GM19372 (cell line): ENCODE measurements at regions not wholly inside any gene's neighbourhood (a gene's known extent, or its start where the extent isn't known, plus 50 kb on each side); places are given as distances from the start of the nearest gene placed in this dataset.
"Not testable (repeated sequence)": the region's sequence is repeated elsewhere in the genome, so short reads cannot be mapped to it uniquely, and the experiment has no call there.

ENCODE experiments used
- ATAC-seq: cut with Tn5 transposase; IDR thresholded peaks from one replicate; pipeline ENCODE4 v1.9.1; 2021; ENCODE audit warnings: mild to moderate bottlenecking, low read depth, moderate library complexity; ENCODE audit not compliant: unreplicated experiment

DNA sequence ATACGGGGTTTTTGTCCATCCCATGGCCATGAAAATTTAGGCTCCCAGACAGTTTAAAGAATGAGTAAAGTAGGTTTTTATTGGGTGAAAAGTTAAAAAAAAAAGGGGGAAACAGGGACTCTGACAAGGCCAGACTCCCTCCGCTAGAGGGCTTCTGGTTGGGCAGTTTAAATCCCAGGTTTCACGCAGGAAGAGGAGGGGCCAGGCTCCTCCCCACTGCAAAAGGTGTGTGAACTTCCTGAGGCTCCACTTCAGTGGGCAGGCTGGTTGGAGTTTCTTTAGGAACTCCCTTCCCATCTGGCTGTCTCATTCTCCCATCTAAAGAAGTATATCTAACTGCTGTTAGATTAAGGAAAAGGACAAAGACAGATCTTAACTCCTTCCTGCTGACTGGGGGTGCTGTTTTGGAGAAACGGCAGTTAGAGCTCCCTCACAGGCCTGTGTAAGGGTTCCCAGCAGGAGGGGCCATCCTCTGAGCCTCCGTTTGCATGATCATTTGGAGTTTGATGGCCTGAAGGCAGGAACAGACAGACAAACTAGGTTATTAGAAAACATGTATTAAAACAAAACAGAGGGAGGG lies 1160.7 kb downstream of the CNTNAP5 start:
- no peak for ATAC-seq

DNA sequence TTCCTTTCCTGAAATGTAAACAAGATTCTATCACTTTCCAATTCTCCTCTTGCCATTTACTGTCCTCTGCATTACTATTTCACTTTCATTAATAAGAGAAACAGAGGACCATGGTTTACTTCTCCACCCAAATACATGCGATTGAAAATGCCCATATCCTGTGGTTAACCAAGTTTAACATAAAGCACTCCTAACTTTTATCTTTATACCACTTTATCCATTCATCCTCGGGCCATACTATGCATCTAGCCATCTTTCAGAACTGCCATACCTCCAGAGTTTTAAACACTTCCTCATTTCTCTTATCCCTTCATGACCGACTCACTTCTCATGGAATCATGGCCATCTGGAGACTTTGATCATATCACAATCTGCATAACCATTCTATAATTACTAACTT lies 1182.3 kb downstream of the CNTNAP5 start:
- no peak for ATAC-seq

DNA sequence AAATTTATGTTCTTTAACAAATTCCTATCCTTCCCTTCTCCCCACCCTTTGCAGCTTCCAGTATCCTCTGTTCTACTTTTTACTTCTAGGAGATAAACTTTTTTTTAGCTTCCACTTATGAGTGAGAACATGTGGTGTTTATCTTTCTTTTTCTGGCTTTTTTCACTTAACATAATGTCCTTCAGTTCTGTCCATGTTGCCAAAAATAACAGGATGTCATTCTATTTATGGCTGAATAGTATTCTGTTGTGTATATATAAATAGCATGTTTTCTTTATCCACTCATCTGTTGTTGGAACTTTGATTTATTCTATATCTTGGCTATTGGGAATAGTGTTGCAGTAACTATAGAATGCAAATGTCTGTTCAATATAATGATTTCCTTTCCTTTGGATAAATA lies 1191.2 kb downstream of the CNTNAP5 start:
- ATAC-seq = no peak

DNA sequence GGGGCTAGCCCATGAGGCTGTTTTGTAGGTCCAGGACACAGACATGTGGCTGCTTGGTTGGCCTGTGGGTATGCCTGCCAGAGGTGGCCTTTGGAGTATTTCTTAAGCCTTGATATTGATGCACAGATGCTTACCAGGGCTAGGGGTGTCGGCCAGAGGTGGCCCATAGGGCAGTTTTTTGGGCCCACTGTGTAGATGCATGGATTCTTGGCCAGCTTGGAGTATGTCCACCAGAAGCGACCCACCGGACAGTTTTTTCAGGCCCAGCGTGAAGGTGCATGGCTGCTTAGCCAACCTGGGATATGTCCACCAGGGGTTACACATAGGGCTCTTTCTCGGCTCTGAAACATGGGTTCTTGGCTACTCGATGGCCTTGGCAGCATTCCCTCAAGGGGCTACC lies 1199.1 kb downstream of the CNTNAP5 start:
- no peak for ATAC-seq

DNA sequence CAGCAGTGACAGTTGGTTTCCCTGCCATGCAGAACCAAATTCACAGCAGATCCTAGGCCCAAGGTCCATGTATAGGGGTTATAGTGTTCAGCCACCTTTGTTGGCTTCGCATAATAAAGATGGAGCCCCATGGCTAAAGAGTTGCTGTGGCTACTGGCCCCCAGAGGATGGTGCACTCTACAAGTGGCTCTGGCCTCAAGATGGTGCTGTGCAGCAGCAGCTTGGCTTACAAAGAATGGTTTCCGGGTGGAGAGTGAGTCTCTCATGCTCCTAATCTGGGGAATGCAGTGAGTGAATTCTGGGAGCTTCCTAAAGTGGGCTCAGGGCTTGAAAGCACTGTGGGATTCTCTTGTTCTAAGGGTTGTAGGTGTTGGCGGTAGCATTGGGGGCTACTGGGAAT lies 1199.7 kb downstream of the CNTNAP5 start:
- ATAC-seq = no peak

DNA sequence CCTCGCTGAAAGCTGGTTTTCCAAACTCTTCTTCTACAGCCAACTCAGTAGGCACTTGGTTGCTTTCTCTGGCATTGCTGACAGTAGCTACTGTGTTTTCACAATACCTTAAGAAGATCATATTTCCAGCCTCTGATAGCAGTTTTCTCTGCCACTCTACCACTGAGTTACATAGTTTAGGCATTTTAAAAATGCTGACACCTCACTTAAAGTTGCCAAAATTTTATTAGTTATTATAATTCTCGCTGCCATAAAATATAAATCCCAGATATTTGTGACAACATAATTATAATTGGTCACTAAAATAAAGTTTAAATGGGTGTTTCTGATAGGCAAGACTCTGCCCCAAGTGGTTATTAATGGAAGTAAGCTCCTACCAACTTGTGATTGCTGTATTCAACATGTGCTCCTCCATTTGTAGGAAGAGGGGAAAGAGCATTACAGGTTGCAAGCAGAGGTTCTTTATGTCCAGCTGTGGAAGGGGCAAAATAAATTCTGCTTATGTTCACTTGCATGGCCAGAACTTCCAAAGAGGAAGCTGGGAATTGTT lies 1202.8 kb downstream of the CNTNAP5 start:
- no peak for ATAC-seq

DNA sequence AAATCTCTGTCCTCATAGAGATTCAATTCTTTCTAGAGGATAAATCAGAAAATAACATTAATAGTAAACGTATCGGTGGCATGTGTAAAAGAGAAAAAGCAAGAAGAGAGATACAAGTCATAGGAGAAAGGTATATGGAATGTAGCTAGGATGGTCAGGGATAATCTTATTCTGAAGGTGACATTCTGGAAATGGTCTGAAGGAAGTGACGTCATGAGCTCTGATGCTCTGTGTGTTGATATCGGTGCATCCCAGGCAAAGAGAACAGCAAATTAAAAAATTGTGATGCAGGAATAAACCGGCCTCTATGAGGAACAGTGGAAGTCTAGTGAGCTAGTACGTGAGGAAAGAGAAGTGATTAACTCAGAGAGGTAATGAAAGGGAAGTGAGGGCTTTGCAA lies 1215.8 kb downstream of the CNTNAP5 start:
- ATAC-seq = no peak

DNA sequence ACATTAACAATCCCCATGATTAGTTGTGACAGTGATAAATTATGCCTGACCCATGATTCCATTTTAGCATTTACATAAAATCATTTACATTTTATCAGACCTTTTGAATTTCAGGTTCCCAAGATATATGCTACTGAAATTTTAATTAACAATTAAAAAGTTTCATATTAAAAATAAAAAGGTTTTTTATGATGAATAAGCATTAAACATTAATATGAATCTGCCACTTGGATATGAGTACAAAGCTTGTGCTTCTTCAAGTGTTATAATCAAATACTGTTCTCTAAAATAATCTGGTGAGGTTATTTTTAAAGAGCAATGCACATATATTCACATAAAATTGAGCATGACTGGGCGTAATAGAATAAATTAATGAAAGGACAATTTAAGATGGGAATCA lies 1218.0 kb downstream of the CNTNAP5 start:
- ATAC-seq = no peak

DNA sequence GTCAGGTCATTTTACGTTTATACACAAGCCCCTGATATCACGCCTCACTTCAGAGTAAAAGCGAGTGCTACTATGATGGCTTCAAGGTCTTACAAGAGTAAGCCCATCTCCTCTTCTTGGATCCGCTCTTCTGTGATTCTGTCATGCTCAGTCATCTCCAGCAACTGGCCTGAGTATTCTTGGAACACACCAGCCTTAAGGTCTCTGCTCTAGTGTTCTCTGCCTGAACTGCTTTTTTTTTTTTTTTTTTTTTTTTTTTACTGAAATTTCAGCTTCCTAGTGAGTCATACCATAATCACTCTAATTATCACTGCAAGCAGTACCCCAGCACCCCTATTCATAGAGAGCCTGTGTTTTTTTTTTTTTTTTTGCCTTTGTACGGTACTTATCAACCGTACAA lies 1228.9 kb downstream of the CNTNAP5 start:
- ATAC-seq = no peak

DNA sequence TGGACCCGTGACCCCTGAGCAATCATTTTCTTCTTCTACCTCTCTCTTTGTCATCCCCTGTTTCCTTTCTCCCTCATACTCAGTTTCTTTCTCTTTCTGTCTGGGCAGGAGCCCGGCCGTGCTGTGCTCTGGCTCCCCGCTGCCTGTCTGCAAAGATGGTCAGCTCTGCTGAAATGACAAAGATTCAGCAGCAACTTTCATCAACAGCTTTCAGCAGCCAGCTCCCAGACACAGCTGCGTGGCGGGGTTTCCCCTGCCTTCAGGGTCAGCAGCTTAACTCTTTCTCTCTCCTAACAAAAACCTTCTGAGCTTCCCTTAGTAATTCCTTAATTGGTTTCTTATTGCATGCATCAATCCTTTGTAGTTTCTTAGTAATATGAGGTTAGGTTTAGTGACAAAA lies 1234.4 kb downstream of the CNTNAP5 start:
- ATAC-seq = no peak

DNA sequence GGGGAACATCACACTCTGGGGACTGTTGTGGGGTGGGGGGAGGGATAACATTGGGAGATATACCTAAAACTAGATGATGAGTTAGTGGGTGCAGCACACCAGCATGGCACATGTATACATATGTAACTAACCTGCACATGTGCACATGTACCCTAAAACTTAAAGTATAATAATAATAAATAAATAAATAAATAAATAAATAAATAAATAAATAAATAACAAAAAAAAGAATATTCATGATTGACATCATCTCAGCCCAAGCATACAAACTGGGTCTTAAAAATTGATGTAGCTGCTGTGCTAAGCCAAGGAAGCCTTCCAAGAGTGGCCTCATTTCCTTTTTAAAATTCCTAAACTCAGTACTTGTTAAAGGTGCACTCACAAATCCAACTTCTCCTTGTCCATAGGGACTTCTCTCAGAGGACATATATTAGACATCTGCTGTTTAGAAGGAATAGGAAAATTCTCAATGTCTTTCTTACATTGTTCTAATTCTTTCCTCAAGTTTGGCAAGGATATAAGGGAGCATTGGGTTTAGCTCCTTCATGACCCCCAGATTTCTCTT lies 1235.4 kb downstream of the CNTNAP5 start:
- not testable (repeated sequence) for ATAC-seq

DNA sequence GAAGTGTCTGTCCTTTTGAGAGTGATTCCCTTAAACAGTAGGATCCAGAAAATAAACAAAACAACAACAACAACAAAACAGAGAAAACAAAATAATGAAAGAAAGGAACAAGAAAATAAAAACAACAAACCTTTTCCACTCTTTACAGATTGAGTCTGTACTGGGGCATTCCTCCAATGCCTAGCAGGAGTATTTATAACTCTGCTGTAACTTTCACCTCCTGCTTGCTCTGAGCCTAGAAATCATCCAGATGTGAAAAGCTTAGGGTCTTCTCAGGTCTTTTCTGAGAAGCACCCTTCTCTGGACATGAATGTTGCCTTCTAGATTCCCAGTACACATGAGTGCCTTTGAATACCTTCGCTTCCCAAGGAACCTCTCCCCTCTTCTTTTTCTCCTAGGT lies 1239.4 kb downstream of the CNTNAP5 start:
- no peak for ATAC-seq

DNA sequence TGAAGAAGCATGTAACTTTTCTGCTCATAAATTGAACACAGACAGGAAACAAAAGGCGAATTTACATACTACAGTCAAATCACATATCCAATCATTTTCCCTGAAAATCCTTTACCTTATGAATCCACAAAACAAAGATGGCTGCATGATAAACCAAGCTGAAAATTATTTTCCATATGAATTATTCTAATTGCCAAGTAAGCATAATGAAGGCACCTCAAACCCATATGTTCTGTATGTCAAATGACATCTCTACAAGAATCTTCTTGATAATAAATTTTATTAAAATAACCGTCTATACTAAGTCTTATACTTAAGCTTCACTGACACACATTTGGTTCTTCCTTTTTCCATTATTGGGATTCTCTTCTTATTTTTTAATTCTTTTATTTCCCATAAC lies 1242.6 kb downstream of the CNTNAP5 start:
- no peak for ATAC-seq

DNA sequence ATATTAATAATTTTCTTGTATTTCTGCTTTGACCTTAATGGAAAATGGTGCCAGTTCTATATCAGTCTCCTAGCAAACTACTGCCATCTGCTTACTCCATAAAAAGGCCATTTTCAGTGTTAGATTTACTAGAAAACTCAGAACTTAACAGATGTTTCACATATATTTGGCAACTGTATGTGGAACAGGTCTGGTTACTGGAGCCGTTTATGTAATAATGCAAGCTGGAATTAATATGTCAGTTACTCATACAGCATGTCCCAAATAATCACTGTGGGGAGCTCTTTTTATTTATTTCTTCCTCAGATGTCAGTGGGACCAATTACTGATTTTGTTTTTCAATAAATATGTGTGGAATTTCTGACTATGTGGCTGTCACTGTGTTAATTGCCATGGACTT lies 1247.6 kb downstream of the CNTNAP5 start:
- ATAC-seq = no peak

DNA sequence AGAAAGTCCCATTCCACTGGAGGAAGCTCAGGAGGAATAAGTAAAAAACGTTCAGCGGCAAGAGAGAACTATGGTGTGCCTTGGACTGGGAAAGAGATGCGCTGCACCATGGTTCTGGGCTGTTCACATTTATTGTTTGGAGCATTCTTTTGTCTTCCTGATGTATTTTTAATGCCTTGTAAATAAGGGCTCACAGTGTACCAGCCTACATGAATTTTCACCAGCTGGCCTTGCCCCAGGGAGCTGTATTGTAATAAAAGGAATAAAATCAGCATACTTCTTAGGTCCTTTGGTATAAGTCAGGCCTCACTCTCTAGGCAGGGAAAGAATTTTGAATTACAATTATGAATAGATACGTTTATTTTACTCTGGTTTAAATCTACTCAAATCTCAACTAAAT lies 1249.6 kb downstream of the CNTNAP5 start:
- ATAC-seq = no peak

DNA sequence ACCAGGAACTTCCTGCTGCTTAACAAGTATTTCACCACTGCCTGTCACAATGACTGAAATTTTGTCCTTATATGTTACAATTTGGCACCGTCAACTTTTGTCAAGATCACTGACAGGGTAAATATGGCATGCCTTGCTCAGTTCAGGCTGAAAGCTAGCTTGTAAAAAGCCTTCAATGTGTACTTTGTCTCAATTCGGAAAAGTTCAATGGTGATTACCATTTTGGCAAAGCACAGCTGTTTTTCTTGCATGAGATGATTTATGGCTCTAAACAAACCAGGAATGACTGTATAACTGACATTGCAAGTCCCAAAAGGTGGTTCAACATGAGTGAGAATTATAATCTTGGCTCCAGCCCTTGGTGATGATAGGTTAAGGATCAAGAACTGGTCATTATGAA lies 1255.2 kb downstream of the CNTNAP5 start:
- ATAC-seq = no peak

DNA sequence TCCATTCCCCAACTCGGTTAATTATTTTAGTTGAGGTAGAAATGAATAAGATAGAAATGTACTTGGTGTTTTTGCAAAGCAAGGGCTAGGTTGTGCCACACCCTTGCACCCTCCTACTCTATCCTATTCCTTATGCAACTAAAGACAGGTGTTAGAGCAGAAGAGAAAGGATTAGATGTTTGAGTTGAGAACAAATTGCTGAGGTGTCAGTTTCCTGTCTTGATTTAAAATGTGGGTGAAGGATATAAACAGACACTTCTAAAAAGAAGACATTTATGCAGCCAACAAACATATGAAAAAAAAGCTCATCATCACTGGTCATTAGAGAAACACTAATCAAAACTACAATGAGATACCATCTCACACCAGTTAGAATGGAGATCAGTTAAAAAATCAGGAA lies 1256.2 kb downstream of the CNTNAP5 start:
- no peak for ATAC-seq

DNA sequence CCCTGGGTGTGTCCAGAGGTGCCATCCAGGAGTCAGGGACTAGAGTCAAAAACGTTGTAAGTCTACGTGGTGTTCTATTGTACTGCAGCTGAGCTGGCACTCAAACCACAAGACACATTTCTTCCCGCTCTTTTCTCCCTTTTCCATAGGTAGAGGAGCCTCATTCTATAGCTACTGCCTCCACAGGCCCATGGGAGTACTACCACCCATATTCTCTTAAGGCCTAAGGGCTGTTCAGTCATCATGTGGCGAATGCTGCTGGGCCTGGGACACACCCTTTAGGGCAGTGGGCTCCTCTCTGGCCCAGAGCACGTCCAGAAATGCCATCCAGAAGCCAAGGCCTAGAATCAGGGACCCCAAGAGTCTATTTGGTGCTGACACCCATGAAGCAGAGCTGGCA lies 1271.7 kb downstream of the CNTNAP5 start:
- no peak for ATAC-seq

DNA sequence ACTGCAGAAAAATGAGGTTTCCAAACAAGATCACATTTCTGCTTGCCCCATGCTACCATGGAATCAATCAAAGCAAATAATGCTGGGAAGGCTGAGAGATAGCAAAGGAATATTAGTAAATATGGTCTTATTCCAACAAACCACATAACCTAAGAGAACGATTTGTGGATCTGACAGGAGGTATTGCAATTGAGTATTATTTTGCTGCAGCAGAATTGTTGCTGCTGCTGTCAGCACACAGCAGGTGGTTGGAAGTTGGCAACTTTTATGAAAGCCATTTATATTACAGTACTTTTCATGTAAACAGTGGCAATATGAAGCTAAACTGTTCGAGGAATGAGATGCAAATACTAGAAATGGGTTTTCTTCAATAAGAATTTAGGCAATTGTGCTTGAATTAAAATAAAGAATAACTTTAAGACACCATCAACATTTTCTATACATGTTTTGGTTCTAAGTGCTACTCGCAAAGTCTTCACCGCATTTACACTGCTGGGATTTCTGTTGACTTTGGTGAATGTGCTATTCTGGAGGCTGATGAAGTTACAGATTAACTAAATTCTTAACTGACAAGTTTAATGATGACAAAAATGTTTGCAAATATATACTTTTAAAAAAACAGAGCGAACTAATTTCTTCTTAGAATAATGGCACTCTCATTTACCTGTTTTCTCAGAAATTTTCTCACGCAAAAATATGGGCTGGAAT lies 1285.7 kb downstream of the CNTNAP5 start:
- ATAC-seq = no peak

DNA sequence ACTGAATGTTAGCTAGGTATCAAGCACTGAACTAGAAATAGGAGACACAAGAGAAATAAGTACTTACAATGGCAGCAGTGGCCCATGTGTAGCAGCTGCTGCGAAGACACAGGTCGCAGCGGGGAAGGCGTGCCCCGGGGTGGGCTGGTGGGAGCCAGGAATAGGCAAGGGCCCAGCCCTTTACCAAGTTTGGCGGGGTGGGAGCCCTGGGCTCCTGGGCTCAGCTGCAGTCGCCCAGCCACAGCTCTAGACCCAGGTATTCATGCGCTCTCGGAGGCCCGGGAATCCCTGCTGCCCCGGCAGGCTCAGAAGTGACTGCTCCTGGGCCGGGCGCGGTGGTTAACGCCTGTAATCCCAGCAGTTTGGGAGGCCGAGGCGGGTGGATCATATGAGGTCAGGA lies 1287.3 kb downstream of the CNTNAP5 start:
- ATAC-seq = no peak

DNA sequence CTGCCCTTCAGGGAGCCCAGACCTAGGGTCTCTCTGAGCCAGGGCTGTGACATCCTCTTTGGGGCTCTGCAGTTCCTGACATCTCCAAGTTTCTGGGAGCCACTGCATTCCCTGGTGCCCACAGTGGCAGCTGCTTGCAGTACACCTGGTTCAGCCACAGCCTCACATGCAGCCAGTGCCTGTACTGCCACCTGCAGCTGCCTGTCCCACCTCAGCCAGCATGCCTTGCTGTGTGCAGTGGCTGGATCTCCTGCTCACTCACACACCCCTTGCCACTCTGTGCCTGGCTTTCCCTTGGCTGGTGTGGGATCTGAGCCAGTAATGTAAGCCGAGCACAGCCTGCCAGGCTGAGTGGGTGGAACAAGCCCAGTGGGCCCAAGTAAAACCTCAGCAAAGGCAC lies 1288.7 kb downstream of the CNTNAP5 start:
- no peak for ATAC-seq

DNA sequence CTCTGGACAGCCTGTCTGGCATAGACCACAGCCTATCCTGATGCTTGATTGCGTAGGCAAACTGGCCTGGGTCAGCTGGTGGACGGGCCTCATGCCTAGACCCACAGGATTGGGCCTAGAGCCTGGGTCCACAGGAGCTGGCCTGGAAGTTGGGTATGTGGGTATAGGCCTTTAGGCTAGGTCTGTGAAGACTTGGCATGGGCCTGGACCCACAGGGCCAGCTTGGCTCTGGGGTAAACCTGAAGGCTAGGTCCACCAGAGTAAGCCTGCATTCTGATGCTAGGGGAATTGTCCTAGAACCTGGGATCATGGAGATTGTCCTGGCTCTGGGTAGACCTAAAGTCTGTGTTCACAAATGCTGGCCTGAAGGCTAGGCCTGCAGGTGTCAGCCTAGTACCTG lies 1293.7 kb downstream of the CNTNAP5 start:
- no peak for ATAC-seq
